BE2C (cell line): ENCODE measurements at regions not wholly inside any gene's neighbourhood (a gene's known extent, or its start where the extent isn't known, plus 50 kb on each side); places are given as distances from the start of the nearest gene placed in this dataset.

Source experiments
- DNase-seq: peaks from one replicate; pipeline ENCODE4 v3.0.0-alpha.2; 2020
- H3K27me3 ChIP-seq: fragments of 250-450 bp; sonication (Bioruptor Pico); 2 replicates; pipeline ENCODE4 v1.5.1; 2020; ENCODE audit warnings: mild to moderate bottlenecking
- H3K36me3 ChIP-seq: fragments of 250-450 bp; sonication (Bioruptor Pico); 2 replicates; pipeline ENCODE4 v1.5.1; 2020; ENCODE audit warnings: mild to moderate bottlenecking
- H3K4me1 ChIP-seq: fragments of 250-450 bp; sonication (Bioruptor Pico); 2 replicates; pipeline ENCODE4 v1.5.1; 2020
- H3K4me3 ChIP-seq: 2 replicates; pipeline ENCODE4 v1.5.1; 2011; ENCODE audit warnings: low read depth, low read length
- H3K9me3 ChIP-seq: fragments of 250-450 bp; sonication (Bioruptor Pico); 2 replicates; pipeline ENCODE4 v1.5.1; 2020
- TF ChIP-seq, protein P1 (sequence below): IDR thresholded peaks from 2 replicates; pipeline ENCODE4 v1.5.1; 2012; ENCODE audit warnings: mild to moderate bottlenecking, low read depth, low read length

DNA sequence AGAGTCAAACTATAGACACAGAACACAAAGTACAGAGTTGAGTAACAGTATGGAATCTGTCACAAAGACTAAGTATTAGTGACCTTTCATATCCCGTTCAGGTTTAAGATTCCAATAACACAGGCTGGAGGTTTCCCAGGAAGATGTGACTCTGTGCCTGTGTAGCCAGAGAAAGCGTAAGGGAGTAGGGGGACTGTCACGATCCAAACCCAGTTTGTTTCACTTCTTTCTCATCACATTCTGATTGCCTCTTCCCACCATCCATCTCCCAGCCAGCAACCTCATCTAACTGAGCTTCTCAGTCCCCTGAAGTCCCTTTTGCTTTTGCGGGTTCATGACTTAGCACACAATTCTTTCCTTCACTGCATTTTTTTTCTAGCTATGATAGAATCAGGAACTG, 76.4 kb upstream of the NPVF start:
- TF ChIP-seq, protein P1, sequence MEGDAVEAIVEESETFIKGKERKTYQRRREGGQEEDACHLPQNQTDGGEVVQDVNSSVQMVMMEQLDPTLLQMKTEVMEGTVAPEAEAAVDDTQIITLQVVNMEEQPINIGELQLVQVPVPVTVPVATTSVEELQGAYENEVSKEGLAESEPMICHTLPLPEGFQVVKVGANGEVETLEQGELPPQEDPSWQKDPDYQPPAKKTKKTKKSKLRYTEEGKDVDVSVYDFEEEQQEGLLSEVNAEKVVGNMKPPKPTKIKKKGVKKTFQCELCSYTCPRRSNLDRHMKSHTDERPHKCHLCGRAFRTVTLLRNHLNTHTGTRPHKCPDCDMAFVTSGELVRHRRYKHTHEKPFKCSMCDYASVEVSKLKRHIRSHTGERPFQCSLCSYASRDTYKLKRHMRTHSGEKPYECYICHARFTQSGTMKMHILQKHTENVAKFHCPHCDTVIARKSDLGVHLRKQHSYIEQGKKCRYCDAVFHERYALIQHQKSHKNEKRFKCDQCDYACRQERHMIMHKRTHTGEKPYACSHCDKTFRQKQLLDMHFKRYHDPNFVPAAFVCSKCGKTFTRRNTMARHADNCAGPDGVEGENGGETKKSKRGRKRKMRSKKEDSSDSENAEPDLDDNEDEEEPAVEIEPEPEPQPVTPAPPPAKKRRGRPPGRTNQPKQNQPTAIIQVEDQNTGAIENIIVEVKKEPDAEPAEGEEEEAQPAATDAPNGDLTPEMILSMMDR, result no peak
- Histone ChIP-seq H3K4me1 (no peaks in the 10 kb centered on the region), H3K36me3 (no peaks in the 10 kb centered on the region), H3K27me3 (peaks cover 21% of the 10 kb centered on the region), H3K4me3 (no peak overlapping the region), H3K9me3 (no peaks in the 10 kb centered on the region)
- no peak for DNase-seq

DNA sequence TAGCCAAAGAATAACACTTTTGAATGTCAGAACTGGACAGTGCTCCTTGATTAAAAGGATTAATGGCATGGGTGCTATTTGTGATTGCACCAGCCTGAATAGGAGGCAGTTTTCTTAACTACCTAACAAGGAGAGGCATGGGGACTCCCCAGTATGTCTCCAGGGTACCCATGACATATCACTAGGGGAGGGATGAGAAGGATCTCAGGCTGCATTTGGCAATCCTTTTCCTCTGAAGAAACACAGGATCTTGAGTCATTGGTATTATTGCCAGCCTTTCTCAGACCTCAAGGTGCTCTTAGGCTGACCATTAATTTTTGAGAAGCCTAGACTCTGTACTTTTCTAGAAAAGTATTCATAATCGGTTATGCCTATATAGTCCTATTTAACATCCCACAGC, 77.5 kb upstream of the NPVF start:
- DNase-seq, result no peak
- Histone ChIP-seq H3K4me1 (no peaks in the 10 kb centered on the region), H3K36me3 (no peaks in the 10 kb centered on the region), H3K27me3 (peaks cover 19% of the 10 kb centered on the region), H3K9me3 (no peaks in the 10 kb centered on the region), H3K4me3 (no peak overlapping the region)
- TF ChIP-seq, protein P1, result no peak

- Histone ChIP-seq H3K4me3 (no peak overlapping the region), H3K9me3 (no peaks in the 10 kb centered on the region), H3K36me3 (no peaks in the 10 kb centered on the region), H3K27me3 (peaks cover 10% of the 10 kb centered on the region), H3K4me1 (no peaks in the 10 kb centered on the region)
- no peak for DNase-seq
- TF ChIP-seq, protein P1, result no peak
These were observed 79.3 kb upstream of the NPVF start for GRCh38 chr7:25307624-25308023.

DNA sequence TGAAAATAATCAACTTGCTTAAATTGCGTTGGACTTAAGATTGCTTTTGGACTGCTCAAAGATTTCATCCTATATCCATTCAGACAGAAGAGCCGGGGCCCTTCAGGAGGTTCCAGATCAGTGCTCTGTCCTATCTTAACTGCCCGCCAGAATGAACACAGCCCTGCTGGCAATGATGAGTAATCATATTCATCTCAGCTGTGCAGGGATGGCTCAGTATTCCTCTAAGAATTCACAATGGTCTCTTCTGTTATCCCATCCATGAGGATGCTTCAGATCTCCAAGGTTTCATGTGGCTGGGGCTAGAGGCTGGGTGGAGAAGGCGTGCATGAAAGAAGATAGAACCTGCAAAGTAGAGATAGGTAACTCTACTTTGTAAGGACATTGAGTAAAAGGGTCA, 80.0 kb upstream of the NPVF start:
- no peak for DNase-seq
- Histone ChIP-seq H3K4me3 (no peak overlapping the region), H3K9me3 (no peaks in the 10 kb centered on the region), H3K27me3 (peaks cover 9% of the 10 kb centered on the region), H3K4me1 (no peaks in the 10 kb centered on the region), H3K36me3 (no peaks in the 10 kb centered on the region)
- TF ChIP-seq, protein P1, result no peak

DNA sequence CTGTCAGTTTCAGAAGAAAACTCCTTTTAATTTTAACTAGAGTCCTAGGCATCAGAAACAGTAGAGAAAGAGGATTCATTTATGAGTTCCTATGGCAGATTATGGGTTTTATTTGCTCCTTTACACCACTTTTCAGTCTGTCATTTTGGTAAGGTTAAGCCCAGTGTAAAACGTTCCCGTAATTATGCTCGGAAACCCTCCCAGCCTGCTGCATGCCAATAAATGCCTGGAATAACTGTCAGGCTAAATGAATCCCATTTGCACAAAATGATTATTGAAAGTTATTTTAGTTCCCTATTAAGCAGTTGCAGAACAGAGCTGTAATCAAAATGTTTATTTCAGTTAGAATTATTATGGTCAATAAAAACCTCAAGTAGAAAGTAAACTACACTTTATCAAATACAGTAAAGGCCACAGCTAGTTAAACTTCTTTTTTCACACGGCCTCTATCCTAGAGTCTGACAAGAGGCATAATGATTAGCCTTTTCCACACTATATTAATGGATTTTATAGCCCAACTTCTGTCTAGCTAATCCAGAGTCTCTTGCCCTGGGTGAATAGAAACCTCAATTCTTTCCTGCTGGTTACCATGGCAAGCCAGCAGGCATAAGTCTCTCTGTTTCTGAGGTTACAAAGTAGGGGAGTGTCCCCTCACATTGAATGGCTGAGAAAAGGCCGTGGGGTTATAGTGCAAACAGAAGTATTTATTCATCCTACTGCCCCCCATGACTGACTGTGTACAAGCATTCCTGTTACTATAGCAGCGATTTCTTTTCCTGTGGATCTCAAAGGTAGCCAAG, 80.8 kb upstream of the NPVF start:
- TF ChIP-seq, protein P1, result no peak
- Histone ChIP-seq H3K9me3 (no peaks in the 10 kb centered on the region), H3K36me3 (no peaks in the 10 kb centered on the region), H3K27me3 (no peaks in the 10 kb centered on the region; the same call in 1 of the 2 replicates), H3K4me1 (no peaks in the 10 kb centered on the region), H3K4me3 (no peak overlapping the region)
- DNase-seq, result no peak

- no peak for DNase-seq
- TF ChIP-seq, protein P1, result no peak
These were observed 82.6 kb upstream of the NPVF start for GRCh38 chr7:25310896-25311295.

More at GRCh38 chr7:25310896-25311295, 82.6 kb upstream of the NPVF start:
- no peak overlapping the region for H3K4me3 ChIP-seq
- H3K9me3 ChIP-seq, result no peaks in the 10 kb centered on the region
- H3K4me1 ChIP-seq, result no peaks in the 10 kb centered on the region
- H3K27me3 ChIP-seq, result no peaks in the 10 kb centered on the region; the same call in 1 of the 2 replicates
- no peaks in the 10 kb centered on the region for H3K36me3 ChIP-seq
